Stimulated activated CD8-positive, alpha-beta memory T cell treated with anti-CD3 and anti-CD28 coated beads, Interleukin-15, amount 100 ng/mL, for 48 hours (primary cell): ENCODE measurements at regions not wholly inside any gene's neighbourhood (a gene's known extent, or its start where the extent isn't known, plus 50 kb on each side); places are given as distances from the start of the nearest gene placed in this dataset.

ENCODE experiments used
- DNase-seq, 2 donors: peaks; one replicate each; pipeline ENCODE4 v3.0.0-alpha.2; 2020; ENCODE audit warnings: low read depth in 2 of 2

DNA sequence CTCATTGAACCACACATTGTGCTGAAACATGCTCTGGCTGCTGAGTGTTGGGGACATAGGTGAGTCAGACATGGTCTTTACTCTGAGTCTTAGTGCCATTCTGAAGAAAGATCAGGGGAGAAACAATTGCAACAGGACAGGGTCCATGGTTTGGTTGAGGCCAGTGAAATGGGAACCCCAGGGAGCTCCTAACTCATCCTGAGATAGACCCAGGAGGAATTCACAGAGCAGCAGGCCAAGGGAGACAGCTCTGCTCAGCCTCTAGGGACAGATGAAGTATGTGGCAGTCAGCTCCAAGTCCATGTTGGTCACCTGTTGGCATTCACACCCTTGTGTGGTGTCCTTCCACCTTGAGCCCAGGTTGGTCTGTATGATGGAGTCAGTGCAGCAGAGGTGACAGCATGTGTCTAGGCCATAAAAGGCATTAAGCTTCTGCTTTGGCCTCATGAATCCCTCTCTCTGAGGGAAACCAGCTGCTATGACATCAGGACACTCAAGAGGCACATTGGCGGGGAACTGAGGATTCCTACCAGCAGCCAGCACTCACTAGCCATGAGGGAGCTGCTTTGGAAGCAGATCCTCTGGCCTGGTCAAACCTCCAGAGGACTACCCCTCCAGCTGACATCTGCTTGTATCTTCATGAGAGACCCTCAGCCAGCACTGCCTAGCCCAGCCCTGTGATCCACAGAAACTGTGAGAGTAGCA, 50.3 kb upstream of the MYEOV start:
- no peak for DNase-seq
